GM21825 (cell line): ENCODE measurements at regions not wholly inside any gene's neighbourhood (a gene's known extent, or its start where the extent isn't known, plus 50 kb on each side); places are given as distances from the start of the nearest gene placed in this dataset.

Experiments
- ATAC-seq: cut with Tn5 transposase; IDR thresholded peaks from one replicate; pipeline ENCODE4 v1.9.1; 2021; ENCODE audit warnings: mild to moderate bottlenecking, moderate library complexity; ENCODE audit not compliant: unreplicated experiment

- no peak for ATAC-seq
These were observed 50.0 kb upstream of the ADA2 start for GRCh38 chr22:17269224-17269606.
